Coronary artery (tissue), 2 donors: ENCODE measurements at regions not wholly inside any gene's neighbourhood (a gene's known extent, or its start where the extent isn't known, plus 50 kb on each side); places are given as distances from the start of the nearest gene placed in this dataset.
A peak's percentile ranks its signal among the peaks of the same experiment; 100 is the strongest.
"Not testable (repeated sequence)": the region's sequence is repeated elsewhere in the genome, so short reads cannot be mapped to it uniquely, and the experiment has no call there.

Source experiments
- DNase-seq: peaks from one replicate; pipeline ENCODE4 v3.0.0-alpha.2; 2017; ENCODE audit warnings: low spot score
- H3K27ac ChIP-seq, 2 donors: fragments of 200-600 bp; sonication (generic); one replicate each; pipeline ENCODE4 v1.5.1; 2016 to 2019
- H3K4me3 ChIP-seq: fragments of 200-600 bp; sonication (generic); 2 replicates; pipeline ENCODE4 v1.5.1; 2016; ENCODE audit warnings: mild to moderate bottlenecking, moderate library complexity
- TF ChIP-seq, protein P1 (sequence below): fragments of 200-600 bp; sonication (generic); IDR thresholded peaks from one replicate; pipeline ENCODE4 v1.5.1; 2019; ENCODE audit warnings: antibody characterized with exemption

DNA sequence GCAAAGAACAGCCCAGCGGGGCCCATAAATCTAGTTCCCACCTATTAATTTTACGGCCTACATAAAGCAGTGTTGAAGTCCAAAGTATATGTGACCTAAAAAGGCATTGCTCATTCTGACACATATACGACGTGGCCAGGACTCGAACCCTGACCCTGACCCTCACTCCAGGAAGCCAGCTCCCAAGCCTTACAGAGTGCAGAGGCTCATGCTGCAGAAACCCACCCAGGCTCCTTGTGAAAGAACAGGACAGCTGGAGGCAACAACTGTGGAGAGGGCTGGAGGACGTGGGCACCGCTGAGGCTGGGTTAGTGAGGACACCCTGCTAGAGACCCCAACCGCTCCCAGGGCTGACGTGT is 221.6 kb downstream of the CYP26B1 start:
- Histone ChIP-seq H3K27ac (no peak overlapping the region), H3K4me3 (no peak overlapping the region)
- peak; percentile 68 for DNase-seq
- TF ChIP-seq, protein P1, sequence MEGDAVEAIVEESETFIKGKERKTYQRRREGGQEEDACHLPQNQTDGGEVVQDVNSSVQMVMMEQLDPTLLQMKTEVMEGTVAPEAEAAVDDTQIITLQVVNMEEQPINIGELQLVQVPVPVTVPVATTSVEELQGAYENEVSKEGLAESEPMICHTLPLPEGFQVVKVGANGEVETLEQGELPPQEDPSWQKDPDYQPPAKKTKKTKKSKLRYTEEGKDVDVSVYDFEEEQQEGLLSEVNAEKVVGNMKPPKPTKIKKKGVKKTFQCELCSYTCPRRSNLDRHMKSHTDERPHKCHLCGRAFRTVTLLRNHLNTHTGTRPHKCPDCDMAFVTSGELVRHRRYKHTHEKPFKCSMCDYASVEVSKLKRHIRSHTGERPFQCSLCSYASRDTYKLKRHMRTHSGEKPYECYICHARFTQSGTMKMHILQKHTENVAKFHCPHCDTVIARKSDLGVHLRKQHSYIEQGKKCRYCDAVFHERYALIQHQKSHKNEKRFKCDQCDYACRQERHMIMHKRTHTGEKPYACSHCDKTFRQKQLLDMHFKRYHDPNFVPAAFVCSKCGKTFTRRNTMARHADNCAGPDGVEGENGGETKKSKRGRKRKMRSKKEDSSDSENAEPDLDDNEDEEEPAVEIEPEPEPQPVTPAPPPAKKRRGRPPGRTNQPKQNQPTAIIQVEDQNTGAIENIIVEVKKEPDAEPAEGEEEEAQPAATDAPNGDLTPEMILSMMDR = no peak

DNA sequence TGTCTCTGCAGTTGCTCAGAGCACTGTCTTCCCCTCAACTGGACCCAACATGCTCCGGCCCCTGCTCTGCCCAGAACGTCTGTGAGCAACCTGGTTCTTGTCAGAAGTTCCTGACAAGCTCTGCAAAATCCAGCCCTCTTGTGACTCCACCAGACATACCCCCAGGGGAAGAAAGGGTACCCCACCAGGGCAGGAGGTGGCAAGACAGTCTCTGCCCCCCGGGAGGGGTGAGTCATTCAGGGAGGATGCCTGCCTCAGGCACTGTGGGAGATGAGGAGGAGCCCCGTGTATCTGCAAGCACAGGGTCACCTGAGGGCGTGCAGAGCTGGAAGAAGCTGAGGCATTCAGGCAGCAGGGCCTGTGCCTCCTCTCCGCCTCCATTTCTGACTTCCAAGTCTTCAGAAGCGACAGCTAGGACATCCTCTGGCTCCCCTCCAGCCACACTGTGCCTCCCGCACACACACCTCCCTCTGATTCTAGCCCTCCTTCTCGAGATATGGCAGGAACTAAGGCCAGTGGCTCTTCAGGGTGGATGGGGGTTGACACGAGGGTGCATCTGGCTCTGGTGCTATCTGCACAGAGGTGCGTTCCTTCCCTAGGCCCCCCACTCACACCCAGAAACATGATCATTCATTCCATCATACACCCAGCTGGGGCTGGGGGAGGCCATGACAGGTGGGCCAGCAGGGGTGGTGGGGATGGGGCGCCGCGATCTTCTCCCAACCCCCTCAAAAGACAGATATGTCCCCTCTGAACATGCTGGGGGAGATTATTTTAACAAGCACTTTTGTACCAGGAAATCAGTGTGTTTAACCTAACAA is 222.2 kb downstream of the CYP26B1 start:
- TF ChIP-seq, protein P1 = no peak
- peak; percentile 69 for DNase-seq
- Histone ChIP-seq H3K27ac (no peak overlapping the region), H3K4me3 (no peak overlapping the region)

DNA sequence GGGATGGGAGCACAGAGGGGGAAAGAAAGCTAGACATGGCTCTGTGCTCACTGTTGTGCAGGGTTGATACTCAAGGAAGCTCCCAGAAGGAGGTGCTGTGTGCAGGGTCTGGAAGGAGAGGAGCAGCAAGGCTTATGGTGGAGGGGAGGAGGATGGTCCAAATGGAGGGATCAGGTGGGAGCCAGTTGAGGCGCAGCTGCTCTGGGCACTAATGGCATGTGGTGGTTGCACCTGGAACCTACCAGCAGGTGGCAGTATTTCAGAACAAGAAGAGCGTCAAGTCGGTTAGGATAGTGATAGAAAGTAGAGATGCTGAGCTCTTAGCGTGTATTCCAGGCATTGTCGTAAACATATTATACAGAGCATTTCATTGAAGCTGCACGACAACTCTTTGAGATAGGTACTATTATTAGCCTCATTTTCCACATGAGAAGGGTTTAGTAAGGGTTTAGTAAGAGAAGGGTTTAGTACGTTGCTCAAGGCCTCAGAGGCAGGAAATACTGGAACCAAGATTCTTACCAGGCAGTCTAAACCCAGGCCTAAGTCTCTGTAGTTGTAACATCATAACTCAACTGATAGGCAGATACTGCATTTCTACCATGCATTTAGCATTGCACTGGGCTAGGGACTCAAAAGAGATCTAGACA is 223.7 kb downstream of the CYP26B1 start:
- peak; percentile 64 for DNase-seq
- Histone ChIP-seq H3K4me3 (no peak overlapping the region), H3K27ac (no peak overlapping the region)
- TF ChIP-seq, protein P1 = peak; percentile 83

DNA sequence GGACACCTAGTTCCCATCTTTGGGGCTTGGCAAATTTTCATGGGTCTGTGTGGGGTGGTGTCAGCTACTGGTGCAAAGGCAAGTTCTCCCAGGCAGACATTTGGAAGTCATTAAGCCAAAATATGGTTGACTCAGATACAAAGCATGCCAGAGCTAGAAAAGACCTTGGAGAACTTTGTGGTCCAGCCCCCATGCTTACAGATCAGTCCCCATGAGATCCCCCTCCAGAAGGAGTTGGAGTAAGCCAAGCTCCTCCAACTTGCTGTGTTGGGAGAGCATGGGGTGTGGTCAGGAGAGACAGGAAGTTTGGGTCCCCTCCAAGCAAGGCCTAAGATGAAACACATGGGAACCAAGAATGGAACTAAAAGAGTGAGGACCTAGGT is 224.5 kb downstream of the CYP26B1 start:
- H3K4me3 ChIP-seq = no peak overlapping the region
- TF ChIP-seq, protein P1 = no peak
- peak; percentile 55 for DNase-seq
- no peak overlapping the region for H3K27ac ChIP-seq

DNA sequence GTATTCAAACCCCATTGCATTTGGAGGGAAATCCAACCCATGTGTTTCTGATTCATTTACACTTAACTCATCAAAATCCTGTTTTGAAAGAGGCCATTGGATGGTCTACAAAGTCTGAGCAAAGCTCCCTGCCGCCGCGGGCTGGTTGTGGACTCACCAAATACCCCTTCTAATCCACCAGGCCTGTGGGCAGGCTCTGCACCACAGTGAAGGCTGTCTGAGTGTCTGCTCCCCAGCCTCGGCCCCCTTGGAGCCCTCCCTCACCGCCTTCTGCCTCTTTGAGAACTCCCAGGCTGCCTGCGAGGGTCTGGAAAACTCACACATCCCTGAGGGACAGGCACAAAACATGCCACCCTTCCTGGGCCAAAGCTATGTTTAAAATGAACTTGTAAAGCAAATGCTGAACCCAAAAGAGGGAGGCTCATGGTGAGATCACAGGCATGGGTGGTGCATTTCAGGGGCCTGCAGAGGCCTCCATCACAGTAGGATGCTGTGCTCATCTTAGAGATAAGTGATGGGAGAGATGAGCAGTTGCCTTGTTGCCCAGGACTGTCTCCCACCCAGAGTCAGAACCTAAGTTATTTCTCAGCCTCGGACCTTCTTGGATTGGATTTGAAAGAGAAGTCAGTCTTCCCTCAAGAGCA is 225.0 kb downstream of the CYP26B1 start:
- TF ChIP-seq, protein P1 = no peak
- peak; percentile 54 for DNase-seq
- no peak overlapping the region for H3K27ac ChIP-seq

DNA sequence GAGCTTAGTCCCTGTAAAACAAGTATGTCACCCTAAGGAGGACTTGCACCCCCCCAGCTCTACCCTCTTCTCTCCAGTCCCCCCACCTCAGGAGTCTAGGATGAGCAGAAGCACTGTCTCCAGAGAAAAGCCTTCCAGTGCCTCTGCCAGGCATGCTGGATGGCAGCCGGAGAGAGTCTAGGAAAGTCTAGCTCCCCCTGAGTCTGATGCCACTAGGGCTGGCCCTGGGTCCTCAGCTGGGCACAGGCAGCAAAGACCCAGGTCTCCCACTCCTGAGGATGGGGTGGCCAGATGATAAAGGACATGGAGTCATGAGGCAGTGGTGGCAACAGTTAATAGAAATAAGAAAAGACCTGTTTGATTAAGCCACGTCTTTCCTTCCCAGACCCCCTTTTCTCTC is 225.6 kb downstream of the CYP26B1 start:
- TF ChIP-seq, protein P1 = no peak
- DNase-seq = peak; percentile 36
- H3K27ac ChIP-seq = no peak overlapping the region
- H3K4me3 ChIP-seq = no peak overlapping the region

More for the DNA sequence above, 225.0 kb downstream of the CYP26B1 start:
- H3K4me3 ChIP-seq = no peak overlapping the region

DNA sequence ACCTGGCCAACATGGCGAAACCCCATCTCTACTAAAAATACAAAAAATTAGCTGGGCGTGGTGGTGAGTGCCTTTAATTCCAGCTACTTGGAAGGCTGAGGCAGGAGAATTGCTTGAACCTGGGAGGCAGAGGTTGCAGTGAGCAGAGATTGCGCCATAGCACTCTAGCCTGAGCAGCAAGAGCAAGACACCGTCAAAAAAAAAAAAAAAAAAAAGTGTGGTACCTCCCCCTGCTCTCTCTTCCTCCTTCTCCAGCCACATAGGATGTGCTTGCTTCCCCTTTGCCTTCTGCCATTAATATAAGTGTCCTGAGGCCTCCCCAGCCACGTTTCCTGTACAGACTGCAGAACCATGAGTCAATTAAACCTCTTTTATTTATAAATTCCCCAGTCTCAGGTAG is 226.8 kb downstream of the CYP26B1 start:
- DNase-seq = not testable (repeated sequence)

More for the DNA sequence above, 226.8 kb downstream of the CYP26B1 start:
- H3K27ac ChIP-seq, H3K4me3 ChIP-seq: not testable (repeated sequence)
